ENCODE measurements at regions not wholly inside any gene's neighbourhood (a gene's known extent, or its start where the extent isn't known, plus 50 kb on each side); places are given as distances from the start of the nearest gene placed in this dataset.

DNA sequence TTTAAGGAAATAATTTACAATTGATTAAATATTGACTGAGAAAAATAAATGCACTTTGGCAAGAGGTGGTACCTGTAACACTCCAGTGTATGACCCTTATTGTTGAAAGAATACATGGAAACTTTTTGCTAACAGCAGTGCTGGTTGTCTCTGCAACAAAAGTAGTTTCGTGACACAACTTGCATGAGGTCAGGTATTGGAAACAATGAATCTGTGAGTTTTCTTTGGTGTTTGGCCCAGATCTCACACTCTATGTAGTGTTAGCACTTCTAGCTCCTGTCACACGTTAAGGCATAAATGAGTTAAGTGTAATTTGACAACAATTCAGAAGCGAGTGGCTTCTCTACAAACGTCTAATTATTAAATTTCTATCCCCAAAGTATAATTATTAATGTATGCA, 137.7 kb upstream of the MDFIC start:
- H3K9ac ChIP-seq (replicated peaks; ENCODE audit: extremely low read depth, insufficient read depth, low read length): no peak overlapping the region
- H3K9me3 ChIP-seq (replicated peaks; ENCODE audit: control insufficient read depth, insufficient read depth, low read length): no peaks in the 10 kb centered on the region
- no peaks in the 10 kb centered on the region for H4K20me1 ChIP-seq (replicated peaks; ENCODE audit: control insufficient read depth, extremely low read depth, insufficient read depth, low read length)
- peaks cover 7% of the 10 kb centered on the region for H3K4me1 ChIP-seq (ENCODE audit: control insufficient read depth, extremely low read depth, insufficient read depth, low read length)
- H3K27ac ChIP-seq (ENCODE audit: insufficient read depth, low read depth, low read length): no peak overlapping the region
- no peak overlapping the region for H2AFZ ChIP-seq (ENCODE audit: low read depth, low read length)
- FAIRE-seq: no peak
- dilution Hi-C loops (cut with MboI; ENCODE audit: extremely low pct_ligation_motif_present, low sequenced_read_pairs): no loop called here
- intact Hi-C loops (cut with micrococcal nuclease): no loop called here
- ChIA-PET CTCF (no interaction called here), POLR2A (no interaction called here)
- H3K4me3 ChIP-seq (replicated peaks in 1 of 3; ENCODE audit: insufficient read depth in 1 of 3, low read depth in 1 of 3, low read length in 3 of 3): no peak overlapping the region
- no peak overlapping the region for H3K4me2 ChIP-seq (ENCODE audit: insufficient read depth, low read length)
- BruUV-seq (replicated peaks): no TSS peak
- TF ChIP-seq JUN (IDR thresholded peaks at IDR 0.05; ENCODE audit: borderline replicate concordance, insufficient read depth, insufficient read length, low read depth): no peak
- TF ChIP-seq POLR2A (IDR thresholded peaks at IDR 0.05; ENCODE audit: low read depth, low read length): no peak
- no peak for TF ChIP-seq POLR2AphosphoS5 (IDR thresholded peaks at IDR 0.05; ENCODE audit: insufficient read depth, low read depth, low read length)
- TF ChIP-seq, protein P1, sequence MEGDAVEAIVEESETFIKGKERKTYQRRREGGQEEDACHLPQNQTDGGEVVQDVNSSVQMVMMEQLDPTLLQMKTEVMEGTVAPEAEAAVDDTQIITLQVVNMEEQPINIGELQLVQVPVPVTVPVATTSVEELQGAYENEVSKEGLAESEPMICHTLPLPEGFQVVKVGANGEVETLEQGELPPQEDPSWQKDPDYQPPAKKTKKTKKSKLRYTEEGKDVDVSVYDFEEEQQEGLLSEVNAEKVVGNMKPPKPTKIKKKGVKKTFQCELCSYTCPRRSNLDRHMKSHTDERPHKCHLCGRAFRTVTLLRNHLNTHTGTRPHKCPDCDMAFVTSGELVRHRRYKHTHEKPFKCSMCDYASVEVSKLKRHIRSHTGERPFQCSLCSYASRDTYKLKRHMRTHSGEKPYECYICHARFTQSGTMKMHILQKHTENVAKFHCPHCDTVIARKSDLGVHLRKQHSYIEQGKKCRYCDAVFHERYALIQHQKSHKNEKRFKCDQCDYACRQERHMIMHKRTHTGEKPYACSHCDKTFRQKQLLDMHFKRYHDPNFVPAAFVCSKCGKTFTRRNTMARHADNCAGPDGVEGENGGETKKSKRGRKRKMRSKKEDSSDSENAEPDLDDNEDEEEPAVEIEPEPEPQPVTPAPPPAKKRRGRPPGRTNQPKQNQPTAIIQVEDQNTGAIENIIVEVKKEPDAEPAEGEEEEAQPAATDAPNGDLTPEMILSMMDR (IDR thresholded peaks at IDR 0.05; ENCODE audit: extremely low read depth in 1 of 2, insufficient read depth in 1 of 2, low read depth in 1 of 2, low read length in 2 of 2): no peak
- no peak for TF ChIP-seq EZH2 (IDR thresholded peaks at IDR 0.05; ENCODE audit: borderline replicate concordance, low read depth, low read length, severe bottlenecking)
- TF ChIP-seq, protein P2, sequence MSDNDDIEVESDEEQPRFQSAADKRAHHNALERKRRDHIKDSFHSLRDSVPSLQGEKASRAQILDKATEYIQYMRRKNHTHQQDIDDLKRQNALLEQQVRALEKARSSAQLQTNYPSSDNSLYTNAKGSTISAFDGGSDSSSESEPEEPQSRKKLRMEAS (IDR thresholded peaks at IDR 0.05; ENCODE audit: insufficient read depth, insufficient read length): no peak
- no peaks in the 10 kb centered on the region for H3K36me3 ChIP-seq (ENCODE audit: control insufficient read depth in 2 of 2, extremely low read depth in 1 of 2, insufficient read depth in 2 of 2, low read length in 2 of 2)
- no peaks in the 10 kb centered on the region for H3K9me1 ChIP-seq (replicated peaks; ENCODE audit: control insufficient read depth, extremely low read depth, insufficient read depth, low read length)
- DNase-seq (ENCODE audit: low read depth, low spot score): no peak
- H3K27me3 ChIP-seq (ENCODE audit: control insufficient read depth in 2 of 2, insufficient read depth in 2 of 2, low read length in 2 of 2): peaks cover 1 to 2% of the 10 kb centered on the region in 2 experiments
- H3K79me2 ChIP-seq (ENCODE audit: control insufficient read depth, insufficient read depth, low read length): no peaks in the 10 kb centered on the region

DNA sequence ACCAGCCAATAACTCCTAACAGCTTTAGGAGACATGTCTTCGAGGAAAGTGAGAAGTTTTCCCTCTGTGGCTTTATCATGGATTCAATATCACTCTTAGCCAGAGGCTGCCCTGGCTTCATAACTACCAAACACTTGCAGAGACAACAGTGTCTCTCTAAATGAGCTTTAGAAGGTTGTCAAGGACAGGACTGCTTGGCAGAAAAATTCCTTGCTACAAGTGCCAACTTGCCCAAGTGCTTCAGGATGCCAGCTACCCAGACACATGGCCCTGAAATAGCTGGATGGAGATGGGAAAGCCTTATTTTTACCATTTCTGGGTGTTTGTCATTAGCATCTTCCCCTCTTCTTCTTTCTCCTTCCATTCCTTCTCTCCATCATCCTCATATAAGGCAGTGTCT, 137.1 kb upstream of the MDFIC start:
- no peaks in the 10 kb centered on the region for H3K9me1 ChIP-seq (replicated peaks; ENCODE audit: control insufficient read depth, extremely low read depth, insufficient read depth, low read length)
- DNase-seq (ENCODE audit: low read depth, low spot score): no peak
- intact Hi-C loops (cut with micrococcal nuclease) (loop anchor here (5.0 kb wide), 1 partner anchor 697 kb away; no protein-coding TSS in a partner anchor), dilution Hi-C loops (cut with MboI; ENCODE audit: extremely low pct_ligation_motif_present, low sequenced_read_pairs) (no loop called here)
- H3K9ac ChIP-seq (replicated peaks; ENCODE audit: extremely low read depth, insufficient read depth, low read length): no peak overlapping the region
- no peak overlapping the region for H2AFZ ChIP-seq (ENCODE audit: low read depth, low read length)
- H3K4me3 ChIP-seq (replicated peaks in 1 of 3; ENCODE audit: insufficient read depth in 1 of 3, low read depth in 1 of 3, low read length in 3 of 3): no peak overlapping the region
- no peaks in the 10 kb centered on the region for H3K9me3 ChIP-seq (replicated peaks; ENCODE audit: control insufficient read depth, insufficient read depth, low read length)
- ChIA-PET CTCF (interaction anchor here (0.9 kb wide), 1 partner anchor 17 kb away, joined by 3 read pairs; no protein-coding TSS in a partner anchor), POLR2A (no interaction called here)
- no peaks in the 10 kb centered on the region for H3K36me3 ChIP-seq (ENCODE audit: control insufficient read depth in 2 of 2, extremely low read depth in 1 of 2, insufficient read depth in 2 of 2, low read length in 2 of 2)
- peaks cover under 1 to 2% of the 10 kb centered on the region in 2 experiments for H3K27me3 ChIP-seq (ENCODE audit: control insufficient read depth in 2 of 2, insufficient read depth in 2 of 2, low read length in 2 of 2)
- H4K20me1 ChIP-seq (replicated peaks; ENCODE audit: control insufficient read depth, extremely low read depth, insufficient read depth, low read length): no peaks in the 10 kb centered on the region
- no peaks in the 10 kb centered on the region for H3K79me2 ChIP-seq (ENCODE audit: control insufficient read depth, insufficient read depth, low read length)
- TF ChIP-seq MYC (IDR thresholded peaks at IDR 0.05; ENCODE audit: low read depth, low read length): no peak
- no peak for TF ChIP-seq POLR2AphosphoS5 (IDR thresholded peaks at IDR 0.05; ENCODE audit: insufficient read depth, low read depth, low read length)
- no peak for TF ChIP-seq EZH2 (IDR thresholded peaks at IDR 0.05; ENCODE audit: borderline replicate concordance, low read depth, low read length, severe bottlenecking)
- no peak for TF ChIP-seq GATA2 (IDR thresholded peaks at IDR 0.05; ENCODE audit: insufficient read depth, insufficient read length, low read depth, low read length)
- TF ChIP-seq, protein P1 (IDR thresholded peaks at IDR 0.05; ENCODE audit: extremely low read depth in 1 of 2, insufficient read depth in 1 of 2, low read depth in 1 of 2, low read length in 2 of 2): no peak
- TF ChIP-seq, protein P2 (IDR thresholded peaks at IDR 0.05; ENCODE audit: insufficient read depth, insufficient read length): no peak
- no peak for TF ChIP-seq FOS (IDR thresholded peaks at IDR 0.05; ENCODE audit: borderline replicate concordance, insufficient read depth, low read length)
- no peak for TF ChIP-seq JUN (IDR thresholded peaks at IDR 0.05; ENCODE audit: borderline replicate concordance, insufficient read depth, insufficient read length, low read depth)
- TF ChIP-seq POLR2A (IDR thresholded peaks at IDR 0.05; ENCODE audit: low read depth, low read length): no peak
- FAIRE-seq: no peak
- BruUV-seq (replicated peaks): no TSS peak
- peaks cover 13% of the 10 kb centered on the region for H3K4me1 ChIP-seq (ENCODE audit: control insufficient read depth, extremely low read depth, insufficient read depth, low read length)
- H3K27ac ChIP-seq (ENCODE audit: insufficient read depth, low read depth, low read length): no peak overlapping the region
- no peak overlapping the region for H3K4me2 ChIP-seq (ENCODE audit: insufficient read depth, low read length)

Data from endothelial cell of umbilical vein (primary cell).